ENCODE measurements at regions not wholly inside any gene's neighbourhood (a gene's known extent, or its start where the extent isn't known, plus 50 kb on each side); places are given as distances from the start of the nearest gene placed in this dataset.

DNA sequence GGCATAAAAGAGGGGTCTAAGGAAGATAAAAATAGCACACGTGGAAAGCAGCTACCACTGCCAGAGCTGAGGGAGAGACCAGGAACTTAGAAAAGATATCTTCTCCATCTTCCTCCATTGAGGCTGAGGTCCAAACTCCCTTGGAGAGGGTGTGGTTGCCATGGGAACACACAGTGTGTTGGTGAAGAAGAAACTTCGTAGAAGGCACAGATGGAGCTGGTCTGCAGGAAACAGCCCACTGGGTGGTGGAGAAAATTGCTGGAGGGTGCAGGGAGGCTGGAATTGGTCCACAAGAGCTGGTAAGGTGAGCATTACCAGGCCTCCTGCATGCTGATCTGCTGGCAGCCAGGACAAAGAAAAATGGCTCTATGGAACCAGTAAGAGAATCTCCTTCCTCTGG lies 191.0 kb downstream of the HRH4 start:
- TF ChIP-seq TAF1 (IDR thresholded peaks at IDR 0.05; ENCODE audit: borderline replicate concordance, insufficient read depth, low read length) (no peak), SIN3A (IDR thresholded peaks at IDR 0.05; ENCODE audit: borderline replicate concordance, insufficient read depth, low read length) (no peak), POLR2AphosphoS5 (IDR thresholded peaks at IDR 0.05; ENCODE audit: low read depth, low read length) (no peak), FOXP2 (optimal IDR thresholded peaks at IDR 0.05; ENCODE audit: borderline replicate concordance, extremely low read depth, extremely low read length, insufficient read depth) (no peak)
- TF ChIP-seq, protein P1, sequence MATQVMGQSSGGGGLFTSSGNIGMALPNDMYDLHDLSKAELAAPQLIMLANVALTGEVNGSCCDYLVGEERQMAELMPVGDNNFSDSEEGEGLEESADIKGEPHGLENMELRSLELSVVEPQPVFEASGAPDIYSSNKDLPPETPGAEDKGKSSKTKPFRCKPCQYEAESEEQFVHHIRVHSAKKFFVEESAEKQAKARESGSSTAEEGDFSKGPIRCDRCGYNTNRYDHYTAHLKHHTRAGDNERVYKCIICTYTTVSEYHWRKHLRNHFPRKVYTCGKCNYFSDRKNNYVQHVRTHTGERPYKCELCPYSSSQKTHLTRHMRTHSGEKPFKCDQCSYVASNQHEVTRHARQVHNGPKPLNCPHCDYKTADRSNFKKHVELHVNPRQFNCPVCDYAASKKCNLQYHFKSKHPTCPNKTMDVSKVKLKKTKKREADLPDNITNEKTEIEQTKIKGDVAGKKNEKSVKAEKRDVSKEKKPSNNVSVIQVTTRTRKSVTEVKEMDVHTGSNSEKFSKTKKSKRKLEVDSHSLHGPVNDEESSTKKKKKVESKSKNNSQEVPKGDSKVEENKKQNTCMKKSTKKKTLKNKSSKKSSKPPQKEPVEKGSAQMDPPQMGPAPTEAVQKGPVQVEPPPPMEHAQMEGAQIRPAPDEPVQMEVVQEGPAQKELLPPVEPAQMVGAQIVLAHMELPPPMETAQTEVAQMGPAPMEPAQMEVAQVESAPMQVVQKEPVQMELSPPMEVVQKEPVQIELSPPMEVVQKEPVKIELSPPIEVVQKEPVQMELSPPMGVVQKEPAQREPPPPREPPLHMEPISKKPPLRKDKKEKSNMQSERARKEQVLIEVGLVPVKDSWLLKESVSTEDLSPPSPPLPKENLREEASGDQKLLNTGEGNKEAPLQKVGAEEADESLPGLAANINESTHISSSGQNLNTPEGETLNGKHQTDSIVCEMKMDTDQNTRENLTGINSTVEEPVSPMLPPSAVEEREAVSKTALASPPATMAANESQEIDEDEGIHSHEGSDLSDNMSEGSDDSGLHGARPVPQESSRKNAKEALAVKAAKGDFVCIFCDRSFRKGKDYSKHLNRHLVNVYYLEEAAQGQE (IDR thresholded peaks at IDR 0.05; ENCODE audit: insufficient read depth in 1 of 2, low read depth in 2 of 2, low read length in 2 of 2) = no peak

GRCh38 chr18:24656050-24656449 lies 195.6 kb downstream of the HRH4 start:
- TF ChIP-seq FOXP2 (optimal IDR thresholded peaks at IDR 0.05; ENCODE audit: borderline replicate concordance, extremely low read depth, extremely low read length, insufficient read depth) (no peak), SIN3A (IDR thresholded peaks at IDR 0.05; ENCODE audit: borderline replicate concordance, insufficient read depth, low read length) (no peak), TAF1 (IDR thresholded peaks at IDR 0.05; ENCODE audit: borderline replicate concordance, insufficient read depth, low read length) (no peak), POLR2AphosphoS5 (IDR thresholded peaks at IDR 0.05; ENCODE audit: low read depth, low read length) (no peak)
- TF ChIP-seq, protein P1 (IDR thresholded peaks at IDR 0.05; ENCODE audit: insufficient read depth in 1 of 2, low read depth in 2 of 2, low read length in 2 of 2) = no peak

DNA sequence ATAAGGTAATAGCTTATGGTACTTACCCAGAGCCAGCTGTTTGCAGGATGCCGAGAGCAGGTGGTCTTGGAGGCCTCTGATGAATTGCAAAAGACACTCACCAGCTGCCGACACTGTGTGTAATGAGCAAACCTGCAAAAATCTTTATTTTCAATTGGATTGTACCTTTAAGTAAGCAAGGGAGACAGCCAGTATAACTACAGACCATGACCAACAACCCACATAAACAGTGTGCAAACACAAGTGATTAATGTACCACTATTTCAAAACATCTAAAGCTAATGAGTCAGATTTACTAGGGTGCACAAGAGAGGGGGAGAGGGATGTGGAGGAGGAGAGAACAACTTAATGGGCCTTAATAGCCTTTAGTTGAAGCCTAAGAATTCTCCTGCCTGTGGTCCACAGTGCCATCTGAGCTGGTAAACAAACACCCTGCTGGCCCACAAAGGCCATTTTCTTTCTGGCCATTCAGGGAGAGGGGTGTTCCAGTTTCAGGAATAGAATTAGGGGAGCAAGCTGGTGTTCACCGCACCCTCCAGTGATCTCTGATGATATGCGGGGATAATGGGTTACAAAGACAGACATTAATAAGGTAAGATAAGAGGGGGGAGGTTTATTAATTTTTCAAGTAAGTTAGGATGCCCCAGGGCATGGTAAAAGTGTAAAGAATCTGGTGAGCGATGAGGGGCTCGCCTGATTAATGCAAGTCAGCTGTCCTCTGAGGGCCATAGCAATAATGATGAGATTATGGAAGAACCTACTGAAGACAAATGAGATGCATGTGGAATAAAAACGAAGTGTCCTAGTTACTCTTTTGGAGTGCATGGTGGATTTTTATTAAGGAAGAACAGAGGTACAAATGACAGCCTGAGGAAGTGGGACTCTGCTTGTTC lies 196.4 kb downstream of the HRH4 start:
- TF ChIP-seq TAF1 (IDR thresholded peaks at IDR 0.05; ENCODE audit: borderline replicate concordance, insufficient read depth, low read length) = no peak
- no peak for TF ChIP-seq SIN3A (IDR thresholded peaks at IDR 0.05; ENCODE audit: borderline replicate concordance, insufficient read depth, low read length)
- TF ChIP-seq FOXP2 (optimal IDR thresholded peaks at IDR 0.05; ENCODE audit: borderline replicate concordance, extremely low read depth, extremely low read length, insufficient read depth) = no peak
- TF ChIP-seq, protein P1 (IDR thresholded peaks at IDR 0.05; ENCODE audit: insufficient read depth in 1 of 2, low read depth in 2 of 2, low read length in 2 of 2) = no peak
- no peak for TF ChIP-seq POLR2AphosphoS5 (IDR thresholded peaks at IDR 0.05; ENCODE audit: low read depth, low read length)

DNA sequence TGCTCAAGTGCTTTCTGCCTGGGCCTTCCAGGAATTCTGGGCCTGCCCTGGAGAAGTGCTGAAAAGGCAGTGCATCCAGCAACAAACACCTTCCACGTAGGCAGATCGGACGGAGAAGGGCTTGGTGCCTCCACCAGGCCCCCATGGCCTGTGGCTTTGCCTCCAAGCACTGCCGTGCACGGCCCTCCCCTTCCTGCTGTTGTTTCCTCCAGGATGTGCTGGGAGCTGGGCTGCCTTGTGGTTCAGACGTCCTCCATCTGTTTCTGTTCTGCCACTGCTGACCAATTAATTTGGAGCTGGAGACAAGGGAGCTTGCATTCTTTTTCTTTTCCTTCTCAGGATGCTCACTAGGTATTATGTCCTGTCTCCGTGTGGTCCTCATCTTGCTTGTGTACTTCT lies 197.0 kb downstream of the HRH4 start:
- TF ChIP-seq SIN3A (IDR thresholded peaks at IDR 0.05; ENCODE audit: borderline replicate concordance, insufficient read depth, low read length) (no peak), FOXP2 (optimal IDR thresholded peaks at IDR 0.05; ENCODE audit: borderline replicate concordance, extremely low read depth, extremely low read length, insufficient read depth) (peak; percentile 68)

DNA sequence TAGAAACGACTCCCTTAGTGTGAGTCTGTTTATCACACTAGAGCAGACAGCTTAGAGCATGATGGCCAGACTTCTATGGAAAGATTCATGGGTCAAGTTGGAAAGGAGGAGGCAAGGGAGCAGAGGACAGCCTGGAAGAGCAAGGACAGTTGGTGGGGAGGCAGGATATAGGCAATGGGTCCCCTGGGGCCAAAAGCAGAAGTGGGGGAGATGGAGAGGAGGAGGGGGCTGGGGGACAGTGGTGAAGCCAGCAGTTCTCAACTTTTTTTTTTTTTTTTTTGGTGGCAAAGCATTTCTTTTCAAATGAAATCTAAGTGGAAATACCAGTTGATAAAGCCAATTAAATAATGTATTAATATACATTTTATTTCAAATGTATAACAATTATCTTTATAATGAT lies 197.9 kb downstream of the HRH4 start:
- TF ChIP-seq FOXP2 (optimal IDR thresholded peaks at IDR 0.05; ENCODE audit: borderline replicate concordance, extremely low read depth, extremely low read length, insufficient read depth) = no peak
- TF ChIP-seq, protein P1 (IDR thresholded peaks at IDR 0.05; ENCODE audit: insufficient read depth in 1 of 2, low read depth in 2 of 2, low read length in 2 of 2) = no peak
- TF ChIP-seq SIN3A (IDR thresholded peaks at IDR 0.05; ENCODE audit: borderline replicate concordance, insufficient read depth, low read length) = no peak
- no peak for TF ChIP-seq POLR2AphosphoS5 (IDR thresholded peaks at IDR 0.05; ENCODE audit: low read depth, low read length)
- TF ChIP-seq TAF1 (IDR thresholded peaks at IDR 0.05; ENCODE audit: borderline replicate concordance, insufficient read depth, low read length) = no peak
